Cardiac septum (tissue), 1 donor: ENCODE measurements at regions not wholly inside any gene's neighbourhood (a gene's known extent, or its start where the extent isn't known, plus 50 kb on each side); places are given as distances from the start of the nearest gene placed in this dataset.

Experiments used
- DNase-seq: peaks from one replicate; pipeline ENCODE4 v3.0.0-alpha.2; 2020; ENCODE audit warnings: low spot score
- intact Hi-C: fragments of 100-400 bp; cut with DNase I; formaldehyde crosslinking; loops from one replicate; pipeline ENCODE4 v1.14.0; 2022
- donor health status: DM: no; HTN: no; CAD: no.

- intact Hi-C loops, result no loop called here
- peak; percentile 54 for DNase-seq
Observed at GRCh38 chr9:88803546-88804253, 187.6 kb upstream of the S1PR3 start.

DNA sequence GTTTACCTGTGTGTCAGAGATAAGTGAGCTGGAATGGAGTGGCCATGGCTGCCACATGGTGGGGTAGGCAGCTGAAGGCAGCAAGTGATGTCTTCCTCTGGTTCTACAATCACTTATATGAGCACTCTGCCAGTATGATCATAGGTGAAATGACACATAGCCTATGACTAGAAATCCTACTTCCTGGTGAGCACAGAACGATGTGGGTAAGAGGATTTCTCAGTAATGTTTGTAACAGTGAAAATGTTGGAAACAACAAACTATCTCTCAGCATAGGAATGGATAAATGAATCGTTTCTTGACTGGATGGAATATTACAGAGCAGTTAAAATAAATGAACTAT is 187.0 kb upstream of the S1PR3 start:
- intact Hi-C loops, result no loop called here
- DNase-seq, result no peak

DNA sequence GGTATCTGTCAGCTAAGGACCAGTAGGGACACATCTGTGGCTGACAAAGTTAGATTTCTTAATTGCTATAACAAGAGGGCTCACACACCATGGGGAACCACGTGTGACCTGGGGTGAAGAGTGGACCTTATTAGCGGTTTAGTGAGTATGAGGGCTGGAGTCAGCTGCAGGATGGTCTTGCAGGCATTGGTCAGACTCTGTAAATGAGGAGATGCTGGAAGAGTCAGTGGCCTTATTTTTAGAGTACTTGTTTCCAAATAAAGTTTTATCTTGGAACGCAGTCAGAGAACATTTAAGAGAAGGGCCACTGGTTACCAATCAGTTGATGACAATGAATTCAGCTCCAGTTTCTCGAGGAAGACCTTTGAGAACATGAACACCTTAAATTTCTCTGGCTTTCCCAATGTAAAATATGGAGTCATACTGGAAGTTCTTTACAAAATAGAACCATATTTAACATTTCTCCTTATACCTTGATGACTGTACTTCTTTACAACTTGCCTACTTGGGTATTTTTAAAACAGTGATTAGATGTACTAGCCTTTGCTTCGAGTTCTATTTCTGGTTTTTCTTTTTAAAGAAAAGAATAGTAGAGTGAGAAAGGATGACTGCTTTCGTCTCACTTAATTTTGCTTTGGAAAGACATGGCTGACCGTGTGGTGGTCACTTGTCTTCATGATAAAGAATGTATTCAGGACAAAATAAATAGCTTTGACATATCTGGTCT is 185.9 kb upstream of the S1PR3 start:
- intact Hi-C loops, result no loop called here
- peak; percentile 22 for DNase-seq

DNA sequence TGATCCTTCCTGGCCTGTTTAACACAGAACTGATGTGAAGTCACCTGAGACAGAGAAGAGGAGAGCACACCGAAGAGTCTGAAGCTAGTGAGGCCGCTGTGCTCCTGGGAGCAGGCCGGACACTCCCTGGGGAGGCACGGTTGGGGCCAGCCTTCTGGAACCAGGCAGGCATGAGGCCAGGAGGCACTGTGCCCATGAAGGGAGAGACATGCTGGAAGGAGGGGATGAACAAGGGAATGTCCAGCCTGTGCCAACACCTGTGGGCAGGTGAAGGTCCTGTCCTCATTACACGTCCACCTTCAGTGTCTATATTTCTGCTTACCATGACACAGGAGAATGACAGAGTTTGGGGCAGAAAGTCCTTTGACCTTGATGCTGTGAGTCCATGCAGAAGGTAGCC is 183.8 kb upstream of the S1PR3 start:
- intact Hi-C loops, result no loop called here
- DNase-seq, result peak; percentile 69

DNA sequence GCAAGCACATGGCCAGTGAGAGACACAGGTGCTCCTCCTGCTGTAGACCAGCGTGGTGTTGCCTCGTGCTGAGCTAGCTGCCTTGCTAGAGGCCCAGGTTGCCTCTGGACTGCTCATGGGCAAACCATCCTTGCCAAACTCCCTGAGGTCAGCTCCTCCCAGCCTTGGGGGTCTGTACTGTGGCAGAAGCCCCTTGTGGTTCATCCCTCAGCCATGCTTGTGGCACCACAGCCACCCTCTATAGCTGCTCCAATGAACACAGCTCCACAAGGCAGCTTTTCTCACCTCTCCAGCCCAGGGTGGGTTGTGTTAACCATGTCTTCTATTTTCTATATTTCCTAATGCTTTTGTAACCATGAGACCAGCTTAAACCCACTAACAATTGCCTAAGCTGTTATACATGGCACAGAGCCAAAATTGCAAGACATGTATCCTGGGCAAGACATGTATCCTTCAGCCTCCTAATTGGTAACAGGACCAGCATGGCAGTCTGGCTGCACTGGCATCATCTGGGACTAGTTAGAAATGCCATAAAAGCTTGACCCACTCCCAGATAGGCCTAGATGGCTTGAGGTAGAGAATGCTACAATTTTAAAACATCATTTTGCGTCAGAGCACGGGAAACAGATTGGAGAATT is 183.1 kb upstream of the S1PR3 start:
- DNase-seq, result peak; percentile 24
- intact Hi-C loops, result no loop called here

GRCh38 chr9:88808761-88809354 is 182.4 kb upstream of the S1PR3 start:
- intact Hi-C loops, result no loop called here
- peak; percentile 17 for DNase-seq

- intact Hi-C loops, result loop anchor here (5.0 to 10.0 kb wide), 2 partner anchors 63 to 145 kb away; no protein-coding TSS in a partner anchor
- DNase-seq, result no peak
Observed at GRCh38 chr9:88809355-88810161, 181.7 kb upstream of the S1PR3 start.

DNA sequence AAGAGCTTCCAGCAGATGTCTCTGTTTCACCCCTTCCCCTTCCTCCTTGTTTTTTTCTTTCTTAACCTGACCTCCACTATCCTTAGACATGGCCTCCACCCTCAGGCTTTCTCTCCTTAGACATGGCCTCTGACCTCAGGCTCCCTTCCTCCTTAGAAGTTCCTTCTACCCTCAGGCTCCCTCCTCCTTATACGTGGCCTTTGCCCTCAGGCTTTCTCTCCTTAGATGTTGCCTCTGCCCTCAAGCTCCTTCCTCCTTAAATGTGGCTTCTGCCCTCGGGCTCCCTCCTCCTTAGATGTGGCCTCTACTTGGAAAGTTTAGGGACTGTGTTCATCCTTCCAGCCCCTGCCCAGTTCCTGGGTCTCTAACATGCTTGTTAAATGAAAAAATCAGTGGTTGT is 180.4 kb upstream of the S1PR3 start:
- intact Hi-C loops, result loop anchor here (5.0 to 10.0 kb wide), 2 partner anchors 61 to 144 kb away; no protein-coding TSS in a partner anchor
- no peak for DNase-seq

GRCh38 chr9:88811511-88811910 is 179.8 kb upstream of the S1PR3 start:
- DNase-seq, result no peak
- intact Hi-C loops, result loop anchor here (5.0 to 10.0 kb wide), 2 partner anchors 61 to 143 kb away; no protein-coding TSS in a partner anchor

DNA sequence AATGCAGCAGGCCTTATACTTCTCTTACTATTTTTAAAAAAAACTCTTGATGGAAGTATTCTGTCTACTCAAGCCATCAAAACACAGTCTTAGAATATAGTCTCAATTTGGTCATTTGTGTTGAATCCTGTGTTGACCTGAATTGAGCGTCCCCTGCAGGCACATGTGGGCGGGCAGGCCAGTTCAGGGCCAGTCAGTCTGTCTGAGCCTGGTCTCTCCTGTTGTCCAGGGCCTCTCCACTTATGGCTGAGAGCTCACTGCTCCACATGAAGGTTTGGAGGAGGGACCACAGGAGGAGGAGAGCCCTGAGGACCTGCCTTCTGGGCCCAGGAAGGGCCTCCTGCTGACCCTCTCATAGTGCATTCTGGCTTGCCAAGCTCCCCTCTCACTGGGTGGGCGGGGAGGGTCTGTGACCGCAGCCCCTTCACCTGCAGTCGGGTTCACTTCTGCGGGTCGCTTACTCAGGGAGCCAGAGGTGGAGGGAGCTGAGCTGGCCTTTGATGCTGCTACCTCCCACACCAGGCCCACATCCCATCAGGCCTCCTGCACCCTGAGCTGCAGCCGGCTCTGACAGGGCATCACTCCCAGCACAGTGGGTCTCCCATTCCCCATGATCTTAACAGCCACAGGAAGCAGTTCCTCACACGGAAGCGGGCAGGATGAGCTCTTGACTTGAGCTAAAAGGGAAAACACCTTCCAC is 178.2 kb upstream of the S1PR3 start:
- no peak for DNase-seq
- intact Hi-C loops, result loop anchor here (5.0 to 10.0 kb wide), 2 partner anchors 59 to 142 kb away; no protein-coding TSS in a partner anchor

DNA sequence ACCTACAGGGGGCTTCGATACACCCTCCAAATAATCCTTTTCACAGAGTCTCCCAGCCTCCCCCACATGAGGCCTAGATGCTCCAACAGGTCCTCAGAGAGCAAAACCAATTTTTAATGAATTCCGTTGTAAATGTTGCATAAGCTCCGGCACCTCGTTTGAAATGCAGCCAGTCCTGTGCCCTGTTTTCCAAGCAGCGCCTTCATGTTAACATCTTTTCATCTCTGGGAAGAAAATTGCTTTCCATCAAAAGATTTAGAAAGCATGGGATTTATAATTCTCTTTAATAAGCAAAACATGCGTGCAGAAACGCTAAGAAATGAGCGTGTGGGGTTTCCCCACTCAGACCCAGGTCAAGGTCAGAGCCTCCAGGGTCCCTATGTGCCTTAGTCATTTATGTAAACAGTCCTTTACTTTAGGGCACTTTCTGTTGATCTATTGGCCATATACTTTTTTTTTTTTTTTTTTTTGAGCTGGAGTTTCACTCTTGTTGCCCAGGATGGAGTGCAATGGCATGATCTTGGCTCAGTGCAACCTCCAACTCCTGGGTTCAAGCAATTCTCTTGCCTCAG is 177.5 kb upstream of the S1PR3 start:
- intact Hi-C loops, result loop anchor here (5.0 to 10.0 kb wide), 2 partner anchors 59 to 141 kb away; no protein-coding TSS in a partner anchor
- no peak for DNase-seq

- intact Hi-C loops, result loop anchor here (5.0 to 10.0 kb wide), 2 partner anchors 58 to 140 kb away; no protein-coding TSS in a partner anchor
- DNase-seq, result peak; percentile 82
Observed at GRCh38 chr9:88814577-88814976, 176.7 kb upstream of the S1PR3 start.

- DNase-seq, result no peak
- intact Hi-C loops, result loop anchor here (10.0 kb wide), 1 partner anchor 139 kb away; no protein-coding TSS in a partner anchor
Observed at GRCh38 chr9:88816141-88816540, 175.1 kb upstream of the S1PR3 start.

GRCh38 chr9:88816591-88816990 is 174.7 kb upstream of the S1PR3 start:
- intact Hi-C loops, result loop anchor here (10.0 kb wide), 1 partner anchor 138 kb away; no protein-coding TSS in a partner anchor
- DNase-seq, result no peak

GRCh38 chr9:88817628-88818027 is 173.6 kb upstream of the S1PR3 start:
- intact Hi-C loops, result loop anchor here (10.0 kb wide), 1 partner anchor 137 kb away; no protein-coding TSS in a partner anchor

GRCh38 chr9:88818495-88819201 is 172.6 kb upstream of the S1PR3 start:
- no peak for DNase-seq
- intact Hi-C loops, result loop anchor here (10.0 kb wide), 1 partner anchor 136 kb away; no protein-coding TSS in a partner anchor

More at GRCh38 chr9:88817628-88818027, 173.6 kb upstream of the S1PR3 start:
- no peak for DNase-seq

DNA sequence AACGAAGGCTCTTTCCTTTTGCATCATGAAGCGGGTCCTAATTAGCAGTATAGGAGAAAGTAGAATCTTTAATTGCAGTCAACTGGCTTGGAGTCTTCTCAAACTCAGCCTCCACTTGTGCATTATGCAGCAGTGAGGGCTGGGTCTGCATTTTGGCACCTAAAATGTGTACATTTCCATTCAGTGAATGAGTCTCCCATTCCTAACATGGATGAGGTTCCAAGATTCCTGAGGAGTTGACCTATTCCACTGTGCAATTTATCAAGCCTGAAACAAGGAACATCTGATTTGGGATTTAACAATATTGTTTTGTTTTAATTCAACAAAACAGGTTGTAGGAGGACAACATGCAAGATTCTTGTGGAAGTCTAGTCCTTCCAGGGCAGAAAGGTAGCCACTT is 171.8 kb upstream of the S1PR3 start:
- no peak for DNase-seq
- intact Hi-C loops, result loop anchor here (10.0 kb wide), 1 partner anchor 135 kb away; no protein-coding TSS in a partner anchor
